Trophoblast cell (in vitro differentiated cells and primary cell): ENCODE measurements at regions not wholly inside any gene's neighbourhood (a gene's known extent, or its start where the extent isn't known, plus 50 kb on each side); places are given as distances from the start of the nearest gene placed in this dataset.
A peak's percentile ranks its signal among the peaks of the same experiment; 100 is the strongest.

Source experiments
- DNase-seq, 2 donors: peaks; one replicate each; pipeline ENCODE4 v3.0.0-alpha.2; 2016
- H2AFZ ChIP-seq: 2 replicates; pipeline ENCODE4 v1.6.1; 2013; ENCODE audit warnings: low read length, moderate library complexity, mild to moderate bottlenecking; ENCODE audit not compliant: insufficient read depth, poor library complexity
- H2AK5ac ChIP-seq: 2 replicates; pipeline ENCODE4 v1.6.1; 2013; ENCODE audit warnings: mild to moderate bottlenecking, low read length
- H2BK120ac ChIP-seq: 2 replicates; pipeline ENCODE4 v1.6.1; 2013; ENCODE audit warnings: low read length, mild to moderate bottlenecking, moderate library complexity; ENCODE audit not compliant: insufficient read depth, poor library complexity
- H2BK12ac ChIP-seq: 2 replicates; pipeline ENCODE4 v1.6.1; 2013; ENCODE audit warnings: mild to moderate bottlenecking, low read length, moderate library complexity
- H2BK5ac ChIP-seq: 2 replicates; pipeline ENCODE4 v1.6.1; 2013; ENCODE audit warnings: low read length, low read depth, moderate library complexity, mild to moderate bottlenecking; ENCODE audit not compliant: poor library complexity
- H3K14ac ChIP-seq: 2 replicates; pipeline ENCODE4 v1.6.1; 2013; ENCODE audit warnings: mild to moderate bottlenecking, low read length
- H3K18ac ChIP-seq: 2 replicates; pipeline ENCODE4 v1.6.1; 2013; ENCODE audit warnings: mild to moderate bottlenecking, low read length
- H3K23ac ChIP-seq: 2 replicates; pipeline ENCODE4 v1.6.1; 2013; ENCODE audit warnings: low read length
- H3K27ac ChIP-seq: 2 replicates; pipeline ENCODE4 v1.5.1; 2013; ENCODE audit warnings: low read depth, mild to moderate bottlenecking, inconsistent platforms, low read length, moderate library complexity
- H3K27me3 ChIP-seq: 2 replicates; pipeline ENCODE4 v1.6.1; 2013; ENCODE audit warnings: inconsistent platforms, mild to moderate bottlenecking, low read length, moderate library complexity; ENCODE audit not compliant: insufficient read depth
- H3K36me3 ChIP-seq, 2 experiments: 1 replicate in 1 of 2; 2 replicates in 1 of 2; pipeline ENCODE4 v1.6.1; 2013; ENCODE audit warnings: low read length in 2 of 2, mild to moderate bottlenecking in 2 of 2, moderate library complexity in 1 of 2; ENCODE audit not compliant: insufficient read depth in 2 of 2, control insufficient read depth in 1 of 2
- H3K4ac ChIP-seq: 2 replicates; pipeline ENCODE4 v1.6.1; 2013; ENCODE audit warnings: low read depth, mild to moderate bottlenecking, low read length, moderate library complexity
- H3K4me1 ChIP-seq, 2 experiments: 1 replicate in 1 of 2; 2 replicates in 1 of 2; pipeline ENCODE4 v1.6.1; 2013; ENCODE audit warnings: low read length in 2 of 2, mild to moderate bottlenecking in 2 of 2, moderate library complexity in 1 of 2; ENCODE audit not compliant: insufficient read depth in 2 of 2, control insufficient read depth in 1 of 2
- H3K4me2 ChIP-seq: 2 replicates; pipeline ENCODE4 v1.6.1; 2013; ENCODE audit warnings: inconsistent platforms, mild to moderate bottlenecking, low read length, moderate library complexity
- H3K4me3 ChIP-seq: 2 replicates; pipeline ENCODE4 v1.5.1; 2013; ENCODE audit warnings: mild to moderate bottlenecking, low read depth, low read length, inconsistent platforms
- H3K79me1 ChIP-seq: one replicate; pipeline ENCODE4 v1.6.1; 2013; ENCODE audit warnings: low read length
- H3K79me2 ChIP-seq: 2 replicates; pipeline ENCODE4 v1.6.1; 2013; ENCODE audit warnings: low read length, mild to moderate bottlenecking; ENCODE audit not compliant: control insufficient read depth, insufficient read depth, poor library complexity
- H3K9ac ChIP-seq: 2 replicates; pipeline ENCODE4 v1.6.1; 2013; ENCODE audit warnings: mild to moderate bottlenecking, low read length
- H3K9me3 ChIP-seq: 2 replicates; pipeline ENCODE4 v1.6.1; 2013; ENCODE audit warnings: low read depth, mild to moderate bottlenecking, control low read depth, inconsistent platforms, low read length; ENCODE audit not compliant: insufficient read depth
- H4K12ac ChIP-seq: 2 replicates; pipeline ENCODE4 v1.6.1; 2013; ENCODE audit warnings: low read depth, mild to moderate bottlenecking, low read length, moderate library complexity
- H4K8ac ChIP-seq: 2 replicates; pipeline ENCODE4 v1.6.1; 2013; ENCODE audit warnings: low read depth, mild to moderate bottlenecking, low read length, moderate library complexity
- H4K91ac ChIP-seq: one replicate; pipeline ENCODE4 v1.6.1; 2013; ENCODE audit warnings: low read depth, mild to moderate bottlenecking, low read length, moderate library complexity
- WGBS: extraction: QIAGEN DNeasy Blood & Tissue Kit; methylation state at CpG from one replicate; pipeline ENCODE4 v1.1.7; 2013; ENCODE audit warnings: missing lambda C conversion rate; ENCODE audit not compliant: insufficient read length, insufficient coverage; ENCODE audit errors: extremely low coverage; 5-methylcytosine and 5-hydroxymethylcytosine counted together

DNA sequence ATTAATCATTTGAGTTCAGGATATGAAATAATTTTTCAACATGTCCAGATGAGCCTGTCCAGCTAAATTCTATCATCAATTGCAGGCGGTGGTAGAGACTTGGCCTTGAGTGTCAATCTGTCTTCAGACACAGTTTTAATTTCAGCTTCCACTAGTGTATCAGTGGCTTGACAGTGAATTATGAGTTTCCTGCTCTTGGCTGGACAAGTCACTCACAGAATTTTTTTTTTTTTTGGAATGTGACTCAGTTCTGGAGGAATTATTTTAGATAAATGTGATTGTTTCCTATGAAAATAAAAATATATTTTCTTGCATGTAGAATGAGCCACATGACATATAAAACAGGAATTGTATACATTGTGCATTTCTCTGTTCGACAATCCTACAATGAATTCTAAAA, 319.9 kb upstream of the AKR1E2 start:
- Histone ChIP-seq H3K9me3 (no peaks in the 10 kb centered on the region), H4K91ac (no peak overlapping the region), H3K4me1 (peaks cover 0 to 5% of the 10 kb centered on the region in 2 experiments), H3K4me3 (no peak overlapping the region), H2AFZ (no peak overlapping the region), H3K79me1 (peaks cover 8% of the 10 kb centered on the region), H3K23ac (no peak overlapping the region), H3K18ac (no peak overlapping the region), H3K79me2 (no peaks in the 10 kb centered on the region), H2BK12ac (no peak overlapping the region), H4K12ac (no peak overlapping the region), H3K9ac (no peak overlapping the region), H2AK5ac (no peak overlapping the region), H4K8ac (no peak overlapping the region), H3K27me3 (no peaks in the 10 kb centered on the region), H3K27ac (no peak overlapping the region), H2BK120ac (no peak overlapping the region), H3K36me3 (no peaks in the 10 kb centered on the region), H3K4ac (no peak overlapping the region), H2BK5ac (no peak overlapping the region), H3K4me2 (no peak overlapping the region), H3K14ac (no peak overlapping the region)
- WGBS = no CpG with 5 or more reads among the region's 2 CpGs
- DNase-seq = no peak

DNA sequence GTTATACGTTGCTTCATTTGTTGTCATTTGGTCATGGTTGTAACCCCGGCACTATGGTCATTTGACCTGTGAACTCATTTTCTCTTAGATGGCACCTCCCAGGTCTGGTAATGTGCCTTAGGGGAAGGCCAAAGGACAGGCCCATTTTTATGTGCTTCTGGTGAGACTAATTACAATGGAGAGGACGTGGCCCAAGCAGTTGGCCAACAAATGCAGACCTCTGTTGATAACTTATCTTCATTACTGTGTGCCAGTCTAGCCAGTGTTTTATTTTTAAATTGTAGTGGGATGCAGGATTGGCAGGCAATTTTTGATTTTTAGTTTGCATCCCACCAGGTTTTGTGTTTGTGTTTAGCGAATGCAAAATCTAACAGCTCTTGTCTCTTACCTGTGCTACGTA, 321.5 kb upstream of the AKR1E2 start:
- H3K79me1 ChIP-seq = peaks cover 5% of the 10 kb centered on the region
- H3K4ac ChIP-seq = no peak overlapping the region
- no peak overlapping the region for H4K8ac ChIP-seq
- H2BK12ac ChIP-seq = peak overlapping the region; percentile 46
- H3K9ac ChIP-seq = peak overlapping the region; percentile 24
- H3K14ac ChIP-seq = no peak overlapping the region
- H3K27ac ChIP-seq = no peak overlapping the region
- H3K79me2 ChIP-seq = no peaks in the 10 kb centered on the region
- no peak overlapping the region for H3K4me3 ChIP-seq
- H3K4me1 ChIP-seq = peaks cover 0 to 5% of the 10 kb centered on the region in 2 experiments
- H2BK120ac ChIP-seq = no peak overlapping the region
- H2AK5ac ChIP-seq = no peak overlapping the region
- no peaks in the 10 kb centered on the region for H3K27me3 ChIP-seq
- no peaks in the 10 kb centered on the region for H3K9me3 ChIP-seq
- no peak overlapping the region for H2AFZ ChIP-seq
- H3K23ac ChIP-seq = no peak overlapping the region
- WGBS = no CpG with 5 or more reads among the region's 5 CpGs
- H3K18ac ChIP-seq = no peak overlapping the region
- H3K4me2 ChIP-seq = no peak overlapping the region
- H3K36me3 ChIP-seq = no peaks in the 10 kb centered on the region
- no peak overlapping the region for H4K91ac ChIP-seq
- no peak overlapping the region for H2BK5ac ChIP-seq
- DNase-seq = no peak
- no peak overlapping the region for H4K12ac ChIP-seq

GRCh38 chr10:4503076-4503475, 322.9 kb upstream of the AKR1E2 start:
- Histone ChIP-seq H2AK5ac (no peak overlapping the region), H3K79me1 (peaks cover 2% of the 10 kb centered on the region), H3K4me2 (no peak overlapping the region), H2BK120ac (no peak overlapping the region), H3K18ac (no peak overlapping the region), H3K27me3 (no peaks in the 10 kb centered on the region), H4K91ac (no peak overlapping the region), H3K4me3 (no peak overlapping the region), H3K4me1 (peaks cover 0 to 5% of the 10 kb centered on the region in 2 experiments), H3K9me3 (no peaks in the 10 kb centered on the region), H3K14ac (no peak overlapping the region), H3K4ac (no peak overlapping the region), H3K79me2 (no peaks in the 10 kb centered on the region), H2AFZ (no peak overlapping the region), H3K36me3 (no peaks in the 10 kb centered on the region), H4K8ac (no peak overlapping the region), H3K23ac (no peak overlapping the region), H4K12ac (no peak overlapping the region), H3K9ac (no peak overlapping the region), H2BK5ac (no peak overlapping the region), H3K27ac (no peak overlapping the region), H2BK12ac (no peak overlapping the region)
- WGBS = no CpG with 5 or more reads among the region's 2 CpGs
- peak; percentile 15 to 68 for DNase-seq

DNA sequence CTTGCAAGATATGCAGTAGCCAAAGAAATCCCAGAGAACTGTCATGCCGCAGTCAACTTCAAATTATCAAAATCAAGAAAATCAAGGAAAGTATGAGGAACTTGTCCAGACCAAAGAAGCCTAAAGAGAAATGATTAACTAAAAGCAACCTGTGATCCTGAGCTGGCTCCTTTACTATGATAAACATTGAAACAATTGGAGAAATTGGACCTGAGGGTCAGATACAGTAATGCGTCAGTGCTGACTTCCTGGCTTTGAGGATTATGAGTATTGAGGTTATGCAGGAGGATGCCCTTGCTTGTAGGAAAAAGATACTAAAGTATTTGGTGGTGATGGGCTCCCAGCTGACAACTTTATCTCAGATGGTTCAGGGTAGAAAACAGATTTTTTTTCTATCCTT, 324.7 kb upstream of the AKR1E2 start:
- WGBS = no CpG with 5 or more reads among the region's 2 CpGs
- Histone ChIP-seq H3K9me3 (no peaks in the 10 kb centered on the region), H3K36me3 (no peaks in the 10 kb centered on the region), H2AK5ac (no peak overlapping the region), H3K4me2 (no peak overlapping the region), H4K8ac (no peak overlapping the region), H3K18ac (no peak overlapping the region), H2BK12ac (no peak overlapping the region), H4K12ac (no peak overlapping the region), H3K27me3 (no peaks in the 10 kb centered on the region), H3K79me2 (no peaks in the 10 kb centered on the region), H2AFZ (no peak overlapping the region), H4K91ac (no peak overlapping the region), H3K14ac (no peak overlapping the region), H3K79me1 (peaks cover 2% of the 10 kb centered on the region), H2BK5ac (no peak overlapping the region), H3K27ac (no peak overlapping the region), H3K4me3 (no peak overlapping the region), H3K23ac (no peak overlapping the region), H3K4me1 (peaks cover 0 to 5% of the 10 kb centered on the region in 2 experiments), H3K4ac (no peak overlapping the region), H3K9ac (no peak overlapping the region), H2BK120ac (no peak overlapping the region)
- DNase-seq = peak in 1 of 2 donors; percentile 48
